HG03442 (cell line): ENCODE measurements at regions not wholly inside any gene's neighbourhood (a gene's known extent, or its start where the extent isn't known, plus 50 kb on each side); places are given as distances from the start of the nearest gene placed in this dataset.
"Not testable (repeated sequence)": the region's sequence is repeated elsewhere in the genome, so short reads cannot be mapped to it uniquely, and the experiment has no call there.

Experiments
- ATAC-seq: cut with Tn5 transposase; IDR thresholded peaks from one replicate; pipeline ENCODE4 v1.9.1; 2021; ENCODE audit warnings: mild to moderate bottlenecking, moderate library complexity; ENCODE audit not compliant: unreplicated experiment

GRCh38 chr19:28578786-28579505 lies 634.0 kb downstream of the UQCRFS1 start:
- ATAC-seq: no peak

- no peak for ATAC-seq
These were observed 634.7 kb downstream of the UQCRFS1 start for GRCh38 chr19:28578208-28578607.

GRCh38 chr19:28577666-28578065 lies 635.3 kb downstream of the UQCRFS1 start:
- ATAC-seq: no peak

GRCh38 chr19:28577233-28577632 lies 635.7 kb downstream of the UQCRFS1 start:
- no peak for ATAC-seq

GRCh38 chr19:28575816-28576215 lies 637.1 kb downstream of the UQCRFS1 start:
- no peak for ATAC-seq

GRCh38 chr19:28575312-28575711 lies 637.6 kb downstream of the UQCRFS1 start:
- not testable (repeated sequence) for ATAC-seq

GRCh38 chr19:28574212-28574611 lies 638.7 kb downstream of the UQCRFS1 start:
- ATAC-seq: no peak

GRCh38 chr19:28569132-28570131 lies 643.5 kb downstream of the UQCRFS1 start:
- no peak for ATAC-seq

- ATAC-seq: no peak
These were observed 645.1 kb downstream of the UQCRFS1 start for GRCh38 chr19:28567834-28568233.

- ATAC-seq: no peak
These were observed 648.7 kb downstream of the UQCRFS1 start for GRCh38 chr19:28563964-28564921.

GRCh38 chr19:28560786-28561185 lies 652.2 kb downstream of the UQCRFS1 start:
- ATAC-seq: no peak

GRCh38 chr19:28558783-28559182 lies 654.2 kb downstream of the UQCRFS1 start:
- ATAC-seq: no peak

- no peak for ATAC-seq
These were observed 656.6 kb downstream of the UQCRFS1 start for GRCh38 chr19:28556371-28556770.

GRCh38 chr19:28555317-28555716 lies 657.6 kb downstream of the UQCRFS1 start:
- ATAC-seq: no peak

- ATAC-seq: no peak
These were observed 658.4 kb downstream of the UQCRFS1 start for GRCh38 chr19:28554321-28555091.

- no peak for ATAC-seq
These were observed 659.2 kb downstream of the UQCRFS1 start for GRCh38 chr19:28553764-28554163.

- no peak for ATAC-seq
These were observed 659.9 kb downstream of the UQCRFS1 start for GRCh38 chr19:28553005-28553404.

GRCh38 chr19:28549680-28550277 lies 663.2 kb downstream of the UQCRFS1 start:
- no peak for ATAC-seq

GRCh38 chr19:28546148-28546685 lies 666.7 kb downstream of the UQCRFS1 start:
- no peak for ATAC-seq
